NCI-H748 (cell line): ENCODE measurements at regions not wholly inside any gene's neighbourhood (a gene's known extent, or its start where the extent isn't known, plus 50 kb on each side); places are given as distances from the start of the nearest gene placed in this dataset.

Source experiments
- DNase-seq: peaks from one replicate; lab custom pipeline; 2025; ENCODE audit not compliant: unreplicated experiment; lab: John Stamatoyannopoulos, UW

GRCh38 chr21:28754127-28754611, 238.5 kb downstream of the LTN1 start:
- no peak for DNase-seq

GRCh38 chr21:28752131-28752530, 240.5 kb downstream of the LTN1 start:
- no peak for DNase-seq

DNA sequence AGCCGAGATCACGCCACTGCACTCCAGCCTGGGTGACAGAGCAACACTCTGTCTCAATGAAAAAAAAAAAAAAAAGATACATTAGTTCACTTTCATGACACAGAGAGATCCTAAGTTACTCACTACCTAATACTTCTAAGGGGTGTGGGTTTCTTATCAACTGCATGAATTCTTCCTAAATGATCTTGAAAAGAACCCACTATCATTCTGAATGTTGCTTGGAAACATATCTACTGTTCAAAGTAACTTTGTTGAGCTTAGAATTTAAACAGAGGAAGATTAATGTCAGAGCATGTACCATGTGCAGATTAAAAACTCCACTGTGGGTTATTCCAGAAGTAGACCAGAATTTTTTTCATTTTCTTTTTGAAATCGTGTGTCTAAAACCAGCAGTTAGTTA, 241.5 kb downstream of the LTN1 start:
- DNase-seq = no peak

- DNase-seq = no peak
Observed at GRCh38 chr21:28750565-28750964, 242.1 kb downstream of the LTN1 start.

DNA sequence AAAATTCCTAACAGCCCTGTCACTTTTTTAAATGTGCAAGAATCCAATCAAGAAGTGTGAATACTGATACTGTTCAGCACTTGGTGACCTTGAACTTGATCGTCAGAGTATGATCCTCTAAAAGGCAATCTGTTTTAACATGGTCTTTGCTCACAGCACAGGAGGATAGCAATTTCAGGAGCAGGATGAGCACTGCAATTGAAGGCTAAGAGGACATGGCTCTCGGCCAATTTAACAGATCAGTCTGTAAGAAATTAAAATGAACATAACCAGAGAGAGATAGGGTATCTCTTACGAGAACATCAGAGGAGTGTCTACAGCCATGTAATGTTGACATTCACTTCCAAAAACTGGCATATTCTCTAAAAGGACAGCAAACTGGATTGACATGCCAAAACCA, 243.1 kb downstream of the LTN1 start:
- no peak for DNase-seq

DNA sequence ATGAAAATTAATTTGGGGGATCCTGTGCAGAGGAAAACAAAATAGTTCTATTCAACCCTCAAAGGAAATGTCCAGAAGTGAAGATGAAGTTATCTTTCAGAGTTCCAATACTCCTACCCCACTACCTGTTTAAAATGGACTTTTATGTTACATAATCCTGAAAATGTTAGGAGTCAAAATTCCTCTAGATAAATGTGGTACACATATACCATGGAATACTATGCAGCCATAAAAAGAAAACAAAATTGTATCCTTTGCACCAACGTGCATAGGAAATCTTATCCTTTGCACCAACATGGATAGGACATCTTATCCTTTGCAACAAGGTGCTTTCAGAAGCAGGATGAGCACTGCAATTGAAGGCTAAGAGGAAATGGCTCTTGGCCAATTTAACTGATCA, 245.2 kb downstream of the LTN1 start:
- DNase-seq = no peak

- no peak for DNase-seq
Observed at GRCh38 chr21:28746166-28746565, 246.5 kb downstream of the LTN1 start.

DNA sequence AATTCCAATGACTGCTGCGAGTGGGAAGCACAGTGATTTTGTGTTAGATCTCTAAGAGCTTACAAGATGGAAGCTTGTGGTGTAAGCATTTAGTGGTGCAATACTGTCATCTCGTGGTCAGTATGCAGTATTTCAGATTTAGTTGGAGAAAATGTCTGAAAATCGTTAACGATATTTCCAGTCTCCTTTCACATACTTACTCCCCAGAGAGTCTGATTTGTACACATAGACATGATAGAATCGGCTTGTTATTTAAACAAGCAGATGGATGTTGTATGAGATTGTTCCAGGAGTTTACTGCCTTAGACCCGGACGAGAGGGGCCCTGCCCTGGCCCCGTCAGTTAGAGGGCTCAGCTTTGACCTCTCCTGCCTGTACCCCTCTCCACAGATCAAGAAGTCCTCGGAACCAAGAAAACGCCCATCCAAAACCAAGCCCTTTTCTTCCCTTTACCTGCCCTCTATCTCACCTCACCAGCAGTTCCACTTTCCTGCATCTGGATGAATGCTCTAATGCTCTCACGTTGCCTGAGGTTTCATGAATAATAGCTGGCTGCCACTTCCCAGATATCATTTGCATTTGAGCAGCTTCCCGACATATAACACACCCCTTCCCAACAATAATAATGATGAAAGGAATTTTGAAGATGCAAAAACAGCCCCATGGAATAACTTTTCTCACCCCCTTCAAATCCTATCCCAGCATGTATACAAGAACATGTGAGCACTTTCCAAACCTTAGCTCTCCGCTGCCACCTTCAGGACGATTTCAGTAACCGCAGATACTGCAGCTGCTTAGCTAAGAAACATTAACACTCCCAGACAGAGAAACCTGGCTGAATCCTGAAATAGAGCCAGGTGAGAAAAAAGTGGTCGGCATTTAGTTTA, 247.3 kb downstream of the LTN1 start:
- peak; percentile 63 for DNase-seq

DNA sequence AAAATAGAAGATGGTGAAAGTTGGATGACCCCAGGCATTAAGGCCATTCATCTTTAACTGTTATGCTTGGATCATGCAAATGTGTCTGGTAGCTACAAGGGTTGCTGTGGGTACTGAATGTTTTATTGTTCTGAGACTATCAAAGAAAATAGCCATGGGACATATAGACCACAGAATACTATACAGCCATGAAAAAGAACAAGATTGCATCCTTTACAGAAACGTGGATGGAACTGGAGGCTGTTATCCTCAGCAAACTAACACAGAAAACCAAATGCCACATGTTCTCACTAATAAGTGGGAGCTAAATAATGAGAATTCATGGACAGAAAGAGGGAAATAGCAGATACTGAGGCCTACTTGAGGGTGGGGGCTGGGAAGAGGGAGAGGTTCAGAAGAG, 249.0 kb downstream of the LTN1 start:
- DNase-seq = no peak

- DNase-seq = no peak
Observed at GRCh38 chr21:28742527-28742926, 250.2 kb downstream of the LTN1 start.

DNA sequence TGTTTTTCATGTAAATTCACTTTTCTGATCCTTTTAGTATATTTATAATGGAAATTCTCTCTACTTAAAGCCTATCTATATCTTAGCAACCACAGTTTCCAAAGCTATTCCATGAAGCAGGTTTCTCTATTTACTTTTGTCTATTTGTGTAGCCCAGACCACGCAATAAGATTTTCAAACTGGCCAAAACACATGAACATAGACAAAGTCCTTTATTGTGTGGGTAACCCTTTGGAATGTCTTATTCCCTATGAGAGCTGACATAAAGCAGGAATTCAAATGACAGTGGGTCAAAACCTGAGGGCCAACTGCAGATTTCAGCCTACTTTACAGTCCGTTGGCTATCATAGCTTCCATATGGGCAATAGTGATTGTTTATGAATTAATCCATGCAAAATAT, 252.6 kb downstream of the LTN1 start:
- DNase-seq = no peak

GRCh38 chr21:28738882-28739281, 253.8 kb downstream of the LTN1 start:
- no peak for DNase-seq

DNA sequence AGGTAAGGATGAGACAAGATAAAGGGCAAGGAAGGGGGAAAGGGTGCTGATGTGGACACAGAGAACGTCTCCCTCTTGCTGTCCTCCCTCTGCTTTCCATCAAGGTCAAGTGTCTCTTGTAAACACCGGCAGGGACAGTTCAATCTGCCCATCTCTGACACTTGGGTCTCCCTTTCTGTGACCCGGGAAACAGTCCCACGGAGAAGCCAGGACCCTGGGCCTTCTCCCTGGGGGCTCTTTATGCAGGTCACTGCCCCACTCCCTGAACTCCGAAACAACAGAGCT, 254.3 kb downstream of the LTN1 start:
- DNase-seq = no peak

DNA sequence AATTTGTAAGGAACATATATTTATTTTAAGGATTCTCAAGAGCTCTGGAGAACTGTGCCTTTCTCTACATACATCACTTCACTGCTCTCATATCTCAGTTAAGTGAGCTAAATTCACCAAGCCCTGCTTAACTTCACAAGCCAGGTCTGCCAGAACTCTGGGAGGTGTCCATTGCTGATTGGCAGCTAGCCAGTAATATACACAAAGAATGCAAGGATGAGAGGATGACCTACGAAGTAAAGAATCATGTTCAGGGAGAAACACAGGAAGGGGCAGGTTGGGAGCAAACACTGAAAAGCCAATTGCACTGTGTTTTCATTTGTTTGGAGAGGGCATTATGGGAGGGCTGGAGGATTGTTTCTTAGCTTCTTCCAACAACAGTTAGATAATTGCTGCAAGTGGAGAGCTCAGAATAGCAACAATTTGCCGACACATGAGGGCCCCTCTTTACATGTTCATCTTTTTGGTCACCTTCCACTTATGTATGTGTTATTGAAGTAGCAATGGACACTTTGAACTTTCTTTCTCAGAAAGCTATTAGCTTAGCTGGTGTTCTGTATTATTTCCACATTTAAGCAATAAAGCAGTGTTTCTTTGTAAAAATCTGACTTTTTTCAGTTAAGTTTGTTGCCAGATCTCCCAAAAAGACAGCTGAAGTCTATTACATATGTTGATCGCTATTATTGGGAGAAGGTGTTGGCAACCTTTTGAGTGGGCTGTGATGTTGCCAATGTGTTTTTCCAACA, 254.8 kb downstream of the LTN1 start:
- DNase-seq = peak; percentile 89

DNA sequence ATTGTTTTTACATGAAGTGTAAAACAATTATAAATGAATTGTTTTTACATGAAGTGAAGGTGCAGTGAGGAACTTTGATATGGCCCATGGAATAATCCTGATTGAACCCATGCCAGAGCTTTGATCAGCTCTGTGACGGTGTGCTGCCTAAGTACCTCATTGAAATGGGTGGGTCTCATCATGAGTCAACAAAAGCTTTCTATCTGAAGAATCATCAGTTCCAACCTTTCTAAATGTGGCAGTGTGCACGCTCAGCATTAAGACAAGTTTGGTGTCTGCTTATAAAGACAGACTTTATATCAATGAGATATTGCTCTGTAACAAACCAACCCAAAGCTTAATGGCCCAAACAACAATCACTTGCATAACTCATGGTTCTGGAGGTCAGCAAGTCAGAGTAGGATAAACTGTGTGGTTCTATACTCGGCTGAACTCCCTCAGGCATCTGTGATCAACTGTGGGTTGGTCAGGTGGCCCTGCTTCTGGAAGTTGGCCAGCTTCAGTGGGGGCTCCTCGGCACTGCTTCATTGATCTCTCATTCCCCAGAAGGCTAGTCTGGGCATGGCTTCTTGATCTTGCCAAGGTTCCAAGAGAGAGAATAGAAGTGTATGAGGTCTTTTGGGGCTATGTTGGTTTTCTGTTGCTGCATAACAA, 258.0 kb downstream of the LTN1 start:
- DNase-seq = peak; percentile 24

DNA sequence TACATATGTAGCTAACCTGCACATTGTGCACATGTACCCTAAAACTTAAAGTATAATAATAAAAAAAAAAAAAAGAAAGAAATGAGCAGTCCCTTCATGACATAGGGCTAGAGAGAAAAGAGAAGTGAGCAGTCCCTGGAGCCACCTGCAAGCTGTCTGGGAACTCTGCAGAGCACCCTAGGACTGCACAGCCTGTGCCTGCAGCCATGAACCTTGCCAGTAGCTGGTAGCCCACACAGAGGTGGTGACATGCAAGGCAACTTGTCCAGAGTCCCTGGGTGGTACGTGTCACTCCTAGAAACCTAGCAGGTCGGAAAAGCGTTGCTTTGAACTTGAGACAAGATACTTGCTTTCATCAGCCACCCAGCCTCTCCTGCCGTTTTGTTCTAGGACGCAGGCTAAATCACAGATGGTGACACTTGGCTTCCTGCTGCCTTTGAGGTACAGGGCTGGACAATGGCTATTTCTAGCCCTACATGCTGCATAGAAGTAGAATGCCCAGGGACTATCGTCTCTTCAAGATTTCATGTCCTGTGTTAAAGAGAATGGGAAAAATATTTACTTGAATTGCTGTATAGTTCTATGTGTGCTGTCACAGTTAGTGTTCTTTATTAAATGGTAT, 260.9 kb downstream of the LTN1 start:
- no peak for DNase-seq

GRCh38 chr21:28729887-28730286, 262.8 kb downstream of the LTN1 start:
- DNase-seq = no peak

DNA sequence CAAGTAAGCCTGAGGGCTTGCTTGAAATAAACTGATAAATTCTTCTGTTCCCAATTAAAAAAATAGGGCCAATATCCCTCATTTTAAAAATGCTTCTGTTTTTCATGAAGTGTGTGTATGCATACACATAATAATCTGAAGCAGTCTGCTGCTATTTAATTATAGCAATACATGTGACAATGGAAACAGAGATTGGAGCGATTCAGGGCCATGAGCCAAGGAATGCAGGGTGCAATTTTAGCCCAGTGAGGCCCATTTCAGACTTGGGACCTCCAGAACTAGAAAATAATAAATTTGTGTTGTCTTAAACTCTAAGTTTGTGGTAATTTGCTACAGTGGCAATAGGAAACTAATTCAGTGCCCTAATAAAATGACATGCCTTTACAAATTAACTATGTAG, 264.9 kb downstream of the LTN1 start:
- DNase-seq = no peak

GRCh38 chr21:28725396-28725795, 267.3 kb downstream of the LTN1 start:
- no peak for DNase-seq

GRCh38 chr21:28723646-28724045, 269.0 kb downstream of the LTN1 start:
- DNase-seq = no peak

- no peak for DNase-seq
Observed at GRCh38 chr21:28719723-28720122, 273.0 kb downstream of the LTN1 start.
